Fibroblast of upper back skin (primary cell): ENCODE measurements at regions not wholly inside any gene's neighbourhood (a gene's known extent, or its start where the extent isn't known, plus 50 kb on each side); places are given as distances from the start of the nearest gene placed in this dataset.
A peak's percentile ranks its signal among the peaks of the same experiment; 100 is the strongest.
"Not testable (repeated sequence)": the region's sequence is repeated elsewhere in the genome, so short reads cannot be mapped to it uniquely, and the experiment has no call there.

Experiments
- DNase-seq: peaks from one replicate; pipeline ENCODE4 v3.0.0-alpha.2; 2013

- DNase-seq: peak; percentile 91
Measured at GRCh38 chr1:214864896-214865688, 217.4 kb upstream of the KCNK2 start.

GRCh38 chr1:214870426-214870825 is 212.1 kb upstream of the KCNK2 start:
- not testable (repeated sequence) for DNase-seq

- no peak for DNase-seq
Measured at GRCh38 chr1:214880956-214881355, 201.6 kb upstream of the KCNK2 start.

GRCh38 chr1:214882616-214883015 is 199.9 kb upstream of the KCNK2 start:
- DNase-seq: no peak

GRCh38 chr1:214895011-214895600 is 187.4 kb upstream of the KCNK2 start:
- no peak for DNase-seq

GRCh38 chr1:214896921-214897320 is 185.6 kb upstream of the KCNK2 start:
- DNase-seq: no peak

GRCh38 chr1:214897581-214897980 is 185.0 kb upstream of the KCNK2 start:
- DNase-seq: no peak

- no peak for DNase-seq
Measured at GRCh38 chr1:214898161-214898560, 184.4 kb upstream of the KCNK2 start.

- no peak for DNase-seq
Measured at GRCh38 chr1:214898718-214899117, 183.8 kb upstream of the KCNK2 start.

GRCh38 chr1:214899908-214900460 is 182.6 kb upstream of the KCNK2 start:
- DNase-seq: peak; percentile 69

GRCh38 chr1:214900590-214900989 is 181.9 kb upstream of the KCNK2 start:
- no peak for DNase-seq

GRCh38 chr1:214901718-214902117 is 180.8 kb upstream of the KCNK2 start:
- DNase-seq: peak; percentile 91

- peak; percentile 80 for DNase-seq
Measured at GRCh38 chr1:214902636-214903320, 179.8 kb upstream of the KCNK2 start.

GRCh38 chr1:214912127-214912526 is 170.4 kb upstream of the KCNK2 start:
- no peak for DNase-seq

GRCh38 chr1:214913966-214914365 is 168.6 kb upstream of the KCNK2 start:
- no peak for DNase-seq

- DNase-seq: no peak
Measured at GRCh38 chr1:214917081-214917635, 165.4 kb upstream of the KCNK2 start.

GRCh38 chr1:214918745-214919144 is 163.8 kb upstream of the KCNK2 start:
- DNase-seq: no peak

- DNase-seq: no peak
Measured at GRCh38 chr1:214920337-214920736, 162.2 kb upstream of the KCNK2 start.

- DNase-seq: no peak
Measured at GRCh38 chr1:214923278-214923915, 159.1 kb upstream of the KCNK2 start.

GRCh38 chr1:214927796-214928195 is 154.7 kb upstream of the KCNK2 start:
- no peak for DNase-seq

GRCh38 chr1:214928574-214928973 is 154.0 kb upstream of the KCNK2 start:
- no peak for DNase-seq

GRCh38 chr1:214933375-214933774 is 149.2 kb upstream of the KCNK2 start:
- no peak for DNase-seq

- DNase-seq: peak; percentile 20
Measured at GRCh38 chr1:214934045-214934444, 148.5 kb upstream of the KCNK2 start.
